M059J (cell line): ENCODE measurements at regions not wholly inside any gene's neighbourhood (a gene's known extent, or its start where the extent isn't known, plus 50 kb on each side); places are given as distances from the start of the nearest gene placed in this dataset.

Source experiments
- DNase-seq: peaks from one replicate; pipeline ENCODE4 v3.0.0-alpha.2; 2012; ENCODE audit warnings: low read depth

DNA sequence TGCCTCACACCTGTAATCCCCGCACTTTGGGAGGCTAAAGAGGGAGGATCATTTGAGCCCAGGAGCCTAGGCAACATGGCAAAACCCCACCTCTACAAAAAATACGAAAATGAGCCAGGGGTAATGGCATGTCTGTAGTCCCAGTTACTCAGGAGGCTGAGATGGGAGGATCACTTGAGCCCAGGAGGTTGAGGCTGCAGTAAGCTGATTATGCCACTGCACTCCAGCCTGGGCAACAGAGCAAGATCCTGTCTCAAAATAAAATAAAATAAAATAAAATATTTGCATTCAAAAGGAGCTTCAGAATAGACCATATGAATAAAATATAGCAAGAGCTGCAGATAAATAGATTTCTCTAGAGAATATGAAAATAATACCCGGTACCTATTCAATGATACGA, 71.5 kb upstream of the ATF7IP2 start:
- no peak for DNase-seq

DNA sequence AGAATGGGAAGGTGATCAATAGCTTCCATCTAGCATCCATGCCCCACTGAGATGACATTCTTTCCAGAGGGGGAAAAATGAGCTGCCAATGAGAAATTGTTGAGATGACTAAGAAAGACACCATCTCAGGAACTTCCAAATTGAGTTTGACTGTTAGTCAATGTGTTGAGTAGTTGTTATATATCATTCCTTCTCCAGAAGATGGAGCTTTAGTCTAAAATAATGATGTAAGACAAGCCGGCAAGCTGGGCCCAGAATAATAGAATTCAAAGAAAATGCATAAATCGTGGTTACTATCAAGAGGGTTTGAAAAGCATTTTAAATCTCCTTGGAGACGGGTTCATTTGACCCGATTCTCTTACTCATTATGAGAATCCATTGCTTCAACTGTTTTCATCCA, 71.0 kb upstream of the ATF7IP2 start:
- DNase-seq, result peak; percentile 61

DNA sequence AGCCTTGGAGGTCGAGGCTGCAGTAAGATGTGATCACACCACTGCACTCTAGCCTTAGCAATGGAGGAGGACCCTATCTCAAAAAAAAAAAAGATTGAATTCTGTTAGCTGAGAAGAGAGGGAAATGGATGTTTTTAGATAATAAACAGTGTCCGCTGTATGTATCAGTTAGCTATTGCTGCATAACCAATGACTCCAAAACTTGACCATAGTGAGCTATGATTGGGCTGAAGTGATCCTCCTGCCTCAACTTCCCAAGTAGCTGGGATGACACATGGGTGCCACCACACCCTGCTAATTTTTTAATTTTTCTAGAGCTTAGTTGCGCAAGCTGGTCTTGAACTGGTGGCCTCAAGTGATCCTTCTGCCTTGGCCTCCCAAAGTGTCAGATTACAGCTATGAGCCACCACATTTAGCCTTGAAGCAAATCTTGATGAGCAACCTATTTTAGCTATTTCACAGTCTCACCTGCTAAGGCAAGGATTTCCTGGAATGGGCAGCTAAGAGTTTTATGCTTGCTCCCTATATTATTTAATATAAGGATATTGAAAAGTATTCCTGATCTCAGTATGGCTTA, 68.3 kb upstream of the ATF7IP2 start:
- DNase-seq, result no peak

- no peak for DNase-seq
These were observed 66.9 kb upstream of the ATF7IP2 start for GRCh38 chr16:10318798-10319500.

DNA sequence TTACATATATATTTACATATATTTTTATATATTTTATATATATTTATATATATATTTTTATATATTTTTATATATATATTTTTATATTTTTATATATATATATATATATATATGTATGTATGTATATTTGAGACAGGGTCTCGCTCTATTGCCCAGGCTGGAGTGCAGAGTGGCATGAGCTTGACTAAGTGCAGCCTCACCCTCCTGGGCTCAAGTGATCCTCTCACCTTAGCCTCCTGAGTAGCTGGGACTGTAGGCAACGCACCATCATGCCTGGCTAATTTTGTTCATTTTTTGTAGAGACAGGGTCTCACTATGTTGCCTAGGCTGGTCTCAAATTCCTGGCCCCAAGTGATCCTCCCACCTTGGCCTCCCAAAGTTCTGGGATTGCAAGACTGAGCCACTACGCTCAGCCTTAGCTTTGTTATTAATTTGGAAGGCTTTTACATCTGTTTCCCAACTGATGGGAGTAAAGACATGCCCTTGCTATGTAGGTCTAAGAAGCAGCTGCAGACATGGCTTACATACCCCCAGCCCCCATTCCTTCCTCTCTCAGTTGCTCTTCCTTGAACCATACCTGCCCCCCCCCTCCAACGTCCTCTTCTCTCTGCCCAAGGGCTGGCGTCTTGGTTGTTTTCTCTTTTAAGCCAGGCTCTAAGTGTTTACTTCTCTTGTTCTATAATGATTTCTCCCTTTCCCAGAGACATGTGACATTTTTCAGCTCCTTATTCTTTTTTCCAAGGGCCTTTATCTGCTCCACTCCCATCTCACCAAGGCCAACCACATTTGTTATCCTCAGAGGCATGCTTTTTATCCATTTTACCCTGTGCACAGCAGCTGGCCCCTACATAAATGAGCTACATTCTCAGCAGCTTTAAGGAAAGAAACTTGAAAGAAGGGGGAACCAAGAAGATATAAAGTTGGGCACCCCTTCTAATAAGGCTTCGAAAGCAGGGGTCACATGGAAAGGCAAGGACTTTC, 64.2 kb upstream of the ATF7IP2 start:
- no peak for DNase-seq

- no peak for DNase-seq
These were observed 62.9 kb upstream of the ATF7IP2 start for GRCh38 chr16:10322723-10323527.

DNA sequence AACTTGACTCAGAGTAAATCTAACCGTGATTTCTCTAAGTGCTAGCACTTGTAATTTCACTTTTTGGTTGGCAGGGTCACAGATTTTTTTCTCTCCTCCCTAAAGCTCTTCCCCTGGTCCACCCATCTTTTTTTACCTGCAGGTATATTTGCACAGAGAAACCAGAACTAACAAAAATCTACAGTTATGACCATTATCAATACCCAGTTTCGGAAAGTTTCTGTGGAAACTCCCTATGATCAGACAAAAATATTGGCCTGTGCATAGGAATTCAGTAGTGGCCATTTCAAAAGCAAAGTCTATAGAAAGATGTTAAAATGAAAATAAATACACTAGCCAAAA, 62.4 kb upstream of the ATF7IP2 start:
- no peak for DNase-seq

- no peak for DNase-seq
These were observed 61.7 kb upstream of the ATF7IP2 start for GRCh38 chr16:10324210-10324609.

GRCh38 chr16:10325783-10326543, 59.9 kb upstream of the ATF7IP2 start:
- DNase-seq, result peak; percentile 96

DNA sequence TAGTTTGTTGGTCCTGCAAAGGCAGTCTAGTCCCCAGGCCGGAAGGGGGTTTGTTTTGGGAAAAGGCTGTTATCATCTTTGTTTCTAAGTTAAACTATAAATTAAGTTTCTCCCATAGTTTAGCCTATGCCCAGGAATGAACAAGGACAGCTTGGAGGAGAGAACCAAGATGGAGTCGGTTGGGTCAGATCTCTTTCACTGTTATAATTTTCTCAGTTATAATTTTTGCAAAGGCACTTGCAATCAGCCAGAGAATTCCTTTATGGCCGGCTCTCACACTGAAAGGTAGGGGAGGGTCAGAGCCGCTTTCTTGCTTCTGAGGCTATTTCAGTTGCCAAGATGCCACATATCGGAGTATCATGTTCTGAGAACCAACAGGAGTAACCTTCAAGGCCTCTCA, 59.2 kb upstream of the ATF7IP2 start:
- no peak for DNase-seq

DNA sequence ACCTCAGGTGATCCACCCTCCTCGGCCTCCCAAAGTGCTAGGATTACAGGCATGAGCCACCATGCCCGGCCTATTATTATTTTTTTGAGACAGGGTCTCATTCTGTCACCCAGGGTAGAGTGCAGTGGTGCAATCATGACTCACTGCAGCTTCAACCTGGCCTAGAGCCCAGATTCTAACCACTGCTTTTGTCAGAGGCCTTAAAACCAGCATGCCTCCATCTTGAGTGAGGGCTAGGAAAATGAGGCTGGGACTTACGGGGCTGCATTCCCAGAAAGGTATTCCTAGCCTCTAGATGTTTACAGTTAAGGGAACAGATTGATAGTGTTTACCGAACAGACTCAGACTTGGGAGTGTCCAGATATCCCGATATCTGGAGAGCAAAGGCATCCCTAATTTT, 57.6 kb upstream of the ATF7IP2 start:
- DNase-seq, result peak; percentile 94

- peak; percentile 60 for DNase-seq
These were observed 53.6 kb upstream of the ATF7IP2 start for GRCh38 chr16:10332241-10332640.

DNA sequence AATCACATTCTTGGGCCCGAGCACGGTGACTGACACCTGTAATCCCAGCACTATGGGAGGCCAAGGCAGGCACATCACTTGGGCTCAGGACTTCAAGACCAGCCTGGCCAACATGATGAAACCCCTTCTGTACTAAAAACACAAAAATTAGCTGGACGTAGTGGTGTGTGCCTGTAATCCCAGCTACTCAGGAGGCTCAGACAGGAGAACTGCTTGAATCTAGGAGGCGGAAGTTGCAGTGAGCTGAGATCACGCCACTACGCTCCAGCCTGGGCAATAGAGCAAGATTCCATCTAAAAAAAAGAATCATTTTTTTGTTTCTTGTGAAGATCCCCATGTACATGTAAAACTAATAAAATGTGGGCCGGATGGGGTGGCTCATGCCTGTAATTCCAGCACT, 53.1 kb upstream of the ATF7IP2 start:
- DNase-seq, result no peak

DNA sequence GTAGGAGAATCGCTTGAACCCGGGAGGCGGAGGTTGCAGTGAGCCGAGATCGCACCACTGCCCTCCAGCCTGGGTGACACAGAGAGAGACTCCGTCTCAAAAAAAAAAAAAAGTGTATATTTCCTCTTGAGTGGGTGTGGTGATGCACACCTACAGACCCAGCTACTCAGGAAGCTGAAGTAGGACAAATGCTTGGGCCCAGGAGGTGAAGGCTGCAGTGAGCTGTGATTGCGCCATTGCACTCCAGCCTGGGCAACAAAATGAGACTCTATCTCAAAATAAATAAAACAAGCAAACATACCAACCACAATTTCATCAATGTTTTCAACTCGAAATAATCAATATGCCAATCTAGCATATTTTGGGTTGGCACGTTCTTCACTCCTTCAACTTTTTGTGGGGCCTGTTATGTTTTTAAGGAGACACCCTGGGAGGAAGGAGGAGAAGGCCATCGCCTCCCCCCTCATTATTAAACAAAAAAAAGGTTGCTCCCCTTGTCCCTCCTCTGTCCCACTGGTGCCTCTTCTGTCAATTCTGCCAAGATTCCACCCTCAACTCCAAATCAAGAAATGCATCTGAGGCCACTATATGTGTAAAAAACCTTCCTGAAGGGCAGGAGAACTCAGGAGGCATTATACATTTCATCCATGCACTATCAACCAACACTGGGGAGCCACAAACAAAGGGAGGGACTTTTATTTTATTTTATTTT, 52.4 kb upstream of the ATF7IP2 start:
- DNase-seq, result no peak

GRCh38 chr16:10335681-10336080, 50.2 kb upstream of the ATF7IP2 start:
- DNase-seq, result no peak
